HepG2 (cell line): ENCODE measurements at regions not wholly inside any gene's neighbourhood (a gene's known extent, or its start where the extent isn't known, plus 50 kb on each side); places are given as distances from the start of the nearest gene placed in this dataset.

ENCODE experiments used
- ATAC-seq: fragments of 200-7000 bp; cut with Tn5 transposase; 3 replicates; pipeline ENCODE4 v1.9.1; 2020; ENCODE audit warnings: mild to moderate bottlenecking, moderate library complexity
- BruUV-seq: library from RNA; stranded (reverse); fragments of 400-500 nt; replicated peaks from 2 replicates; lab custom pipeline; 2021; lab: Mats Ljungman, UMichigan
- CTCF ChIA-PET: fragments of 300-600 bp; formaldehyde crosslinking; extraction: SDS; loops from one replicate; lab custom pipeline; 2021; ENCODE audit warnings: low total read pairs, inconsistent platforms, low intra/inter-chr PET ratio; lab: Yijun Ruan, JAX
- POLR2A ChIA-PET: fragments of 350-600 bp; sonication (Branson Sonifier 250); formaldehyde crosslinking; loops from one replicate; lab custom pipeline; 2020; ENCODE audit warnings: antibody characterized with exemption, inconsistent platforms; lab: Yijun Ruan, JAX
- DNase-seq: peaks from one replicate; pipeline ENCODE4 v3.0.0-alpha.2; 2015; ENCODE audit warnings: low spot score
- FAIRE-seq: peaks from 3 replicates; lab custom pipeline; 2011; peaks lifted over from hg19 to GRCh38; lab: Jason Lieb, UNC
- H2AFZ ChIP-seq: one replicate; pipeline ENCODE4 v1.6.1; 2011; ENCODE audit warnings: low read length, inconsistent platforms
- H3K27ac ChIP-seq: fragments of 300-600 bp; 3 replicates; pipeline ENCODE4 v1.8.0; 2011; ENCODE audit warnings: mixed run types, mild to moderate bottlenecking, mixed read lengths, low read length, inconsistent platforms; ENCODE audit not compliant: insufficient read depth; ENCODE audit errors: extremely low read length
- H3K27me3 ChIP-seq, 2 experiments: fragments of 200-600 bp in 1 of 2; 2 replicates in 1 of 2; 3 replicates in 1 of 2; pipeline versions ENCODE4 v1.6.0 to v1.8.0; 2011; ENCODE audit warnings: low read length in 2 of 2, mild to moderate bottlenecking in 2 of 2, moderate library complexity in 2 of 2, inconsistent platforms in 1 of 2; ENCODE audit not compliant: insufficient read depth in 2 of 2, control insufficient read depth in 1 of 2
- H3K36me3 ChIP-seq, 2 experiments: fragments of 200-600 bp in 1 of 2; replicated peaks in 1 of 2; 2 replicates in 1 of 2; 3 replicates in 1 of 2; pipeline versions ENCODE4 v1.5.1 to v1.8.0; 2011; ENCODE audit warnings: low read length in 2 of 2, inconsistent platforms in 1 of 2; ENCODE audit not compliant: insufficient read depth in 2 of 2, control insufficient read depth in 1 of 2
- H3K4me1 ChIP-seq: 2 replicates; pipeline ENCODE4 v1.5.1; 2012; ENCODE audit warnings: low read length, inconsistent platforms; ENCODE audit not compliant: insufficient read depth
- H3K4me2 ChIP-seq: 2 replicates; pipeline ENCODE4 v1.6.0; 2011; ENCODE audit warnings: low read depth, low read length, inconsistent platforms
- H3K4me3 ChIP-seq, 3 experiments: fragments of 200-600 bp in 1 of 3; sonication (generic), shearing (Covaris generic) in 1 of 3; replicated peaks in 1 of 3; 2 replicates each; pipeline ENCODE4 v1.5.1; 2011 to 2016; ENCODE audit warnings: low read length in 3 of 3, inconsistent platforms in 2 of 3, low read depth in 2 of 3, mild to moderate bottlenecking in 2 of 3, control low read depth in 1 of 3, mixed read lengths in 1 of 3; ENCODE audit not compliant: insufficient read depth in 1 of 3
- H3K79me2 ChIP-seq: one replicate; pipeline ENCODE4 v1.6.1; 2011; ENCODE audit warnings: low read length, inconsistent platforms; ENCODE audit not compliant: insufficient read depth
- H3K9ac ChIP-seq: 2 replicates; pipeline ENCODE4 v1.6.0; 2011; ENCODE audit warnings: mild to moderate bottlenecking, low read depth, low read length, inconsistent platforms; ENCODE audit not compliant: insufficient read depth
- H3K9me3 ChIP-seq: 2 replicates; pipeline ENCODE4 v1.5.1; 2012; ENCODE audit warnings: mild to moderate bottlenecking, low read length
- H4K20me1 ChIP-seq: 2 replicates; pipeline ENCODE4 v1.6.0; 2011; ENCODE audit warnings: inconsistent platforms, mild to moderate bottlenecking, low read length, moderate library complexity; ENCODE audit not compliant: insufficient read depth
- GLMP ChIP-seq: sonication (generic); formaldehyde crosslinking; IDR thresholded peaks from 2 replicates; pipeline ENCODE4 v1.9.0; 2021; ENCODE audit warnings: missing genetic modification reagents, mild to moderate bottlenecking, borderline replicate concordance
- IRX3 ChIP-seq: sonication (generic); formaldehyde crosslinking; IDR thresholded peaks from 2 replicates; pipeline ENCODE4 v1.8.1; 2023; ENCODE audit warnings: mild to moderate bottlenecking, low read depth, missing genetic modification reagents, borderline replicate concordance
- PPARG ChIP-seq: conservative IDR thresholded peaks from 2 replicates; pipeline ENCODE4 v1.6.1; 2016; ENCODE audit warnings: missing biosample characterization, missing genetic modification reagents
- SRSF4 ChIP-seq: fragments of 200-400 bp; formaldehyde crosslinking; IDR thresholded peaks from one replicate; pipeline ENCODE4 v1.6.1; 2018; ENCODE audit warnings: mild to moderate bottlenecking, low read depth, low read length, moderate library complexity; ENCODE audit not compliant: poor library complexity, severe bottlenecking
- ZBTB2 ChIP-seq: sonication (generic); formaldehyde crosslinking; IDR thresholded peaks from 2 replicates; pipeline ENCODE4 v1.8.0; 2022; ENCODE audit warnings: low read depth, missing genetic modification reagents
- ZBTB8A ChIP-seq: sonication (generic); formaldehyde crosslinking; IDR thresholded peaks from 2 replicates; pipeline ENCODE4 v1.4.0; 2020; ENCODE audit warnings: mild to moderate bottlenecking, low read depth, missing genetic modification reagents, borderline replicate concordance
- ZKSCAN1 ChIP-seq: fragments of 150-350 bp; IDR thresholded peaks from 2 replicates; pipeline ENCODE4 v1.6.1; 2014; ENCODE audit warnings: low read length
- ZNF558 ChIP-seq: sonication (generic); formaldehyde crosslinking; IDR thresholded peaks from 2 replicates; pipeline ENCODE4 v1.9.0; 2022; ENCODE audit warnings: mild to moderate bottlenecking, missing genetic modification reagents, borderline replicate concordance
- WGBS: methylation state at CpG from one replicate; pipeline ENCODE4 v1.1.6; 2017; ENCODE audit warnings: low lambda C conversion rate; 5-methylcytosine and 5-hydroxymethylcytosine counted together
- in situ Hi-C: cut with HindIII; loops from 2 replicates; pipeline ENCODE4 v1.10.0; 2017; ENCODE audit warnings: low pct_unique_long_range_greater_than_20kb; ENCODE audit not compliant: extremely low pct_ligation_motif_present
- intact Hi-C: fragments of 100-400 bp; cut with micrococcal nuclease; formaldehyde crosslinking; loops from one replicate; pipeline ENCODE4 v1.10.0; 2022; ENCODE audit not compliant: unreplicated experiment
- TF ChIP-seq, protein P1 (sequence below): sonication (generic); formaldehyde crosslinking; IDR thresholded peaks from 2 replicates; pipeline ENCODE4 v1.4.0; 2020; ENCODE audit warnings: missing genetic modification reagents

DNA sequence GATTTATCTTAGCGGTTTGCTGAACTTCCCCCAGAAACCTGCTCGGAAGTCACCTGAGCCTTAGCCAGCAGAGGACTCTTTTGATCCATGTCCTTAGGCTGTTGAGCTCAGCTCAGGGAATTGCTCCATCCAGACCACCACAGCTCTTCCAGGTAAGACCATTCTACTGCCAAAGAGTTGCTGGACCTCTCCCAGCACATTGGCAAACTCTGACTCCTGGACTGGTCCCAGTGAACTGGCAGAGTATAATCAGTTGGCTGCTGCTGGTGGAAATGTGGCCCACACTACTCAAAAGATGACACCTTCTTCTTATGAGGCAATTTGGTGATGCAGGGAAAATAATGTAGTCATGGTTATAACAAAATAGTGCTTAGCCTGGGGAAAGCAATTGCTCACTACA, 308.8 kb upstream of the FIGN start:
- intact Hi-C loops: loop anchor here (5.0 kb wide), 1 partner anchor 852 kb away; no protein-coding TSS in a partner anchor
- Histone ChIP-seq H4K20me1 (no peaks in the 10 kb centered on the region), H2AFZ (no peak overlapping the region), H3K4me1 (no peaks in the 10 kb centered on the region), H3K79me2 (no peaks in the 10 kb centered on the region), H3K9ac (no peak overlapping the region), H3K27me3 (no peaks in the 10 kb centered on the region), H3K9me3 (no peaks in the 10 kb centered on the region), H3K36me3 (no peaks in the 10 kb centered on the region), H3K27ac (no peak overlapping the region), H3K4me3 (no peak overlapping the region), H3K4me2 (no peak overlapping the region)
- POLR2A ChIA-PET: no interaction called here
- in situ Hi-C loops: no loop called here
- ATAC-seq (no peak), DNase-seq (no peak), FAIRE-seq (no peak)
- 23% methylated on average over 2 of the region's 2 CpGs for WGBS
- CTCF ChIA-PET: no interaction called here
- TF ChIP-seq SRSF4 (no peak), PPARG (no peak), GLMP (CRISPR knock-in tag) (no peak)
- BruUV-seq: no TSS peak

DNA sequence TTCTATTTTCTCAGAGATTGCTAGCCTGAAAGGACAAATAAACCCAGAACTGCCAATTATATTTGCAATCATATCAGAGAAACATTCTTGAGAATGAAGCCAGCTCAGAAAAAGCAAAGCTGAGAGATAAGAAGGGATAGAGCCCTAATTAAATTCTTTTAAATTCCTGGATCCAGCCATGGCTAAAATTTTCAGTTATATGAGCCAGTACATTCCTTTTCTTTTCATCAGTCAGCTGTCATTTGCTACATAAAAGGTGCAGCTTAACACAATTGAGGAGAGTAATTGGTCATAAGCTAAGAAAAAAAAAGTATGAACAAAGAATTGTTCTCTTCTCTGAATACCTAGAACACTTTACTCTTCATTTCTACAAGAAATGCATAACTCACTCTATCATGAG, 303.5 kb upstream of the FIGN start:
- Histone ChIP-seq H3K36me3 (no peaks in the 10 kb centered on the region), H3K4me1 (no peaks in the 10 kb centered on the region), H3K27ac (no peak overlapping the region), H3K9me3 (no peaks in the 10 kb centered on the region), H4K20me1 (no peaks in the 10 kb centered on the region), H3K9ac (no peak overlapping the region), H3K79me2 (no peaks in the 10 kb centered on the region), H3K4me3 (no peak overlapping the region), H3K27me3 (no peaks in the 10 kb centered on the region), H3K4me2 (no peak overlapping the region), H2AFZ (no peak overlapping the region)
- CTCF ChIA-PET: no interaction called here
- DNase-seq (no peak), FAIRE-seq (no peak), ATAC-seq (no peak)
- BruUV-seq: no TSS peak
- in situ Hi-C loops (no loop called here), intact Hi-C loops (no loop called here)
- POLR2A ChIA-PET: no interaction called here
- no peak for TF ChIP-seq ZNF558 (CRISPR knock-in tag)
- no peak for TF ChIP-seq ZBTB8A (CRISPR knock-in tag)
- no peak for TF ChIP-seq IRX3 (CRISPR knock-in tag)
- no peak for TF ChIP-seq ZBTB2 (CRISPR knock-in tag)
- TF ChIP-seq, protein P1, sequence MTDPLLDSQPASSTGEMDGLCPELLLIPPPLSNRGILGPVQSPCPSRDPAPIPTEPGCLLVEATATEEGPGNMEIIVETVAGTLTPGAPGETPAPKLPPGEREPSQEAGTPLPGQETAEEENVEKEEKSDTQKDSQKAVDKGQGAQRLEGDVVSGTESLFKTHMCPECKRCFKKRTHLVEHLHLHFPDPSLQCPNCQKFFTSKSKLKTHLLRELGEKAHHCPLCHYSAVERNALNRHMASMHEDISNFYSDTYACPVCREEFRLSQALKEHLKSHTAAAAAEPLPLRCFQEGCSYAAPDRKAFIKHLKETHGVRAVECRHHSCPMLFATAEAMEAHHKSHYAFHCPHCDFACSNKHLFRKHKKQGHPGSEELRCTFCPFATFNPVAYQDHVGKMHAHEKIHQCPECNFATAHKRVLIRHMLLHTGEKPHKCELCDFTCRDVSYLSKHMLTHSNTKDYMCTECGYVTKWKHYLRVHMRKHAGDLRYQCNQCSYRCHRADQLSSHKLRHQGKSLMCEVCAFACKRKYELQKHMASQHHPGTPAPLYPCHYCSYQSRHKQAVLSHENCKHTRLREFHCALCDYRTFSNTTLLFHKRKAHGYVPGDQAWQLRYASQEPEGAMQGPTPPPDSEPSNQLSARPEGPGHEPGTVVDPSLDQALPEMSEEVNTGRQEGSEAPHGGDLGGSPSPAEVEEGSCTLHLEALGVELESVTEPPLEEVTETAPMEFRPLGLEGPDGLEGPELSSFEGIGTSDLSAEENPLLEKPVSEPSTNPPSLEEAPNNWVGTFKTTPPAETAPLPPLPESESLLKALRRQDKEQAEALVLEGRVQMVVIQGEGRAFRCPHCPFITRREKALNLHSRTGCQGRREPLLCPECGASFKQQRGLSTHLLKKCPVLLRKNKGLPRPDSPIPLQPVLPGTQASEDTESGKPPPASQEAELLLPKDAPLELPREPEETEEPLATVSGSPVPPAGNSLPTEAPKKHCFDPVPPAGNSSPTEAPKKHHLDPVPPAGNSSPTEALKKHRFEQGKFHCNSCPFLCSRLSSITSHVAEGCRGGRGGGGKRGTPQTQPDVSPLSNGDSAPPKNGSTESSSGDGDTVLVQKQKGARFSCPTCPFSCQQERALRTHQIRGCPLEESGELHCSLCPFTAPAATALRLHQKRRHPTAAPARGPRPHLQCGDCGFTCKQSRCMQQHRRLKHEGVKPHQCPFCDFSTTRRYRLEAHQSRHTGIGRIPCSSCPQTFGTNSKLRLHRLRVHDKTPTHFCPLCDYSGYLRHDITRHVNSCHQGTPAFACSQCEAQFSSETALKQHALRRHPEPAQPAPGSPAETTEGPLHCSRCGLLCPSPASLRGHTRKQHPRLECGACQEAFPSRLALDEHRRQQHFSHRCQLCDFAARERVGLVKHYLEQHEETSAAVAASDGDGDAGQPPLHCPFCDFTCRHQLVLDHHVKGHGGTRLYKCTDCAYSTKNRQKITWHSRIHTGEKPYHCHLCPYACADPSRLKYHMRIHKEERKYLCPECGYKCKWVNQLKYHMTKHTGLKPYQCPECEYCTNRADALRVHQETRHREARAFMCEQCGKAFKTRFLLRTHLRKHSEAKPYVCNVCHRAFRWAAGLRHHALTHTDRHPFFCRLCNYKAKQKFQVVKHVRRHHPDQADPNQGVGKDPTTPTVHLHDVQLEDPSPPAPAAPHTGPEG: no peak
- no peak for TF ChIP-seq ZKSCAN1
